ENCODE measurements at regions not wholly inside any gene's neighbourhood (a gene's known extent, or its start where the extent isn't known, plus 50 kb on each side); places are given as distances from the start of the nearest gene placed in this dataset.

GRCh38 chr7:22667562-22668239 is 59.3 kb upstream of the IL6 start (continued):
- no peak for TF ChIP-seq CDX4 (CRISPR knock-in tag; IDR thresholded peaks at IDR 0.05; ENCODE audit: borderline replicate concordance)
- TF ChIP-seq GABPB1 (CRISPR knock-in tag; IDR thresholded peaks at IDR 0.05), result no peak
- TF ChIP-seq TEAD1 (CRISPR knock-in tag; IDR thresholded peaks at IDR 0.05), result peak; percentile 87; the same call in 1 of the 2 replicates
- no peak for TF ChIP-seq CBFB (CRISPR knock-in tag; IDR thresholded peaks at IDR 0.05; ENCODE audit: low read depth)
- no peak for TF ChIP-seq AFF4 (CRISPR knock-in tag; IDR thresholded peaks at IDR 0.05; ENCODE audit: borderline replicate concordance)
- TF ChIP-seq SP1 (CRISPR knock-in tag; conservative IDR thresholded peaks at IDR 0.05), result no peak
- no peak for TF ChIP-seq EMX1 (CRISPR knock-in tag; IDR thresholded peaks at IDR 0.05)
- TF ChIP-seq NR3C1 (CRISPR knock-in tag; conservative IDR thresholded peaks at IDR 0.05; ENCODE audit: low read depth), result no peak

GRCh38 chr7:22667187-22667561 is 59.8 kb upstream of the IL6 start:
- Mint-ChIP-seq H3K36me3 (no peaks in the 10 kb centered on the region), H3K27ac (peak overlapping the region; percentile 94), H3K4me1 (peaks cover 74% of the 10 kb centered on the region), H3K4me3 (no peak overlapping the region), H3K27me3 (ENCODE audit: low read depth) (no peaks in the 10 kb centered on the region; the same call in 1 of the 2 replicates), H3K9me3 (no peaks in the 10 kb centered on the region)
- ChIA-PET CTCF (interaction anchor here (1.0 to 1.1 kb wide), 2 partner anchors 61 to 107 kb away, joined by 3 to 4 read pairs; no protein-coding TSS in a partner anchor), POLR2A (no interaction called here)
- ATAC-seq (no peak), DNase-seq (ENCODE audit: low spot score) (peak; percentile 16)
- no peak for TF ChIP-seq AFF4 (CRISPR knock-in tag; IDR thresholded peaks at IDR 0.05; ENCODE audit: borderline replicate concordance)
- TF ChIP-seq IRF2 (CRISPR knock-in tag; IDR thresholded peaks at IDR 0.05; ENCODE audit: borderline replicate concordance, low read depth), result no peak
- TF ChIP-seq NR3C1 (CRISPR knock-in tag; conservative IDR thresholded peaks at IDR 0.05; ENCODE audit: low read depth), result no peak
- no peak for TF ChIP-seq ATF2 (CRISPR knock-in tag; IDR thresholded peaks at IDR 0.05; ENCODE audit: borderline replicate concordance, low read depth)

- Mint-ChIP-seq H3K27me3 (ENCODE audit: low read depth) (no peaks in the 10 kb centered on the region; the same call in 1 of the 2 replicates), H3K4me1 (peaks cover 69% of the 10 kb centered on the region), H3K4me3 (no peak overlapping the region), H3K36me3 (no peaks in the 10 kb centered on the region), H3K9me3 (no peaks in the 10 kb centered on the region), H3K27ac (peak overlapping the region; percentile 44; the same call in 1 of the 2 replicates)
- ATAC-seq (no peak), DNase-seq (ENCODE audit: low spot score) (no peak)
- ChIA-PET CTCF (interaction anchor here (1.0 kb wide), 1 partner anchor 106 kb away, joined by 3 read pairs; no protein-coding TSS in a partner anchor), POLR2A (no interaction called here)
- TF ChIP-seq KAT7 (CRISPR knock-in tag; IDR thresholded peaks at IDR 0.05; ENCODE audit: borderline replicate concordance), result no peak
- no peak for TF ChIP-seq ZMAT4 (CRISPR knock-in tag; IDR thresholded peaks at IDR 0.05)
- TF ChIP-seq CREM (CRISPR knock-in tag; IDR thresholded peaks at IDR 0.05), result no peak
- no peak for TF ChIP-seq IRF1 (CRISPR knock-in tag; IDR thresholded peaks at IDR 0.05)
- TF ChIP-seq ZNF121 (CRISPR knock-in tag; IDR thresholded peaks at IDR 0.05), result no peak
- no peak for TF ChIP-seq MYBL2 (CRISPR knock-in tag; IDR thresholded peaks at IDR 0.05)
- no peak for TF ChIP-seq TEAD4 (CRISPR knock-in tag; IDR thresholded peaks at IDR 0.05)
Observed at GRCh38 chr7:22666732-22667131, 60.3 kb upstream of the IL6 start.

All from WTC11 (cell line).